ENCODE measurements at regions not wholly inside any gene's neighbourhood (a gene's known extent, or its start where the extent isn't known, plus 50 kb on each side); places are given as distances from the start of the nearest gene placed in this dataset.

- no peak for TF ChIP-seq CTCF (conservative IDR thresholded peaks at IDR 0.05; ENCODE audit: low read depth in 2 of 2)
- TF ChIP-seq ETS1 (IDR thresholded peaks at IDR 0.05), result no peak
- TF ChIP-seq POLR2AphosphoS5 (IDR thresholded peaks at IDR 0.05; ENCODE audit: low read depth), result no peak
- TF ChIP-seq EZH2phosphoT487 (IDR thresholded peaks at IDR 0.05; ENCODE audit: unreplicated experiment), result no peak
- no peak for TF ChIP-seq EZH2 (IDR thresholded peaks at IDR 0.05; ENCODE audit: low read depth, unreplicated experiment)
- no peak for TF ChIP-seq ZNF114 (CRISPR knock-in tag; IDR thresholded peaks at IDR 0.05)
Observed at GRCh38 chr2:10240911-10241610, 61.6 kb upstream of the HPCAL1 start.
